HG03097 (cell line): ENCODE measurements at regions not wholly inside any gene's neighbourhood (a gene's known extent, or its start where the extent isn't known, plus 50 kb on each side); places are given as distances from the start of the nearest gene placed in this dataset.
"Not testable (repeated sequence)": the region's sequence is repeated elsewhere in the genome, so short reads cannot be mapped to it uniquely, and the experiment has no call there.

Source experiments
- ATAC-seq: cut with Tn5 transposase; IDR thresholded peaks from one replicate; pipeline ENCODE4 v1.9.1; 2021; ENCODE audit not compliant: unreplicated experiment, low FRiP score

GRCh38 chr2:207321514-207321913 is 155.8 kb upstream of the KLF7 start:
- no peak for ATAC-seq

- ATAC-seq, result no peak
Observed at GRCh38 chr2:207324001-207324400, 158.3 kb upstream of the KLF7 start.

GRCh38 chr2:207327513-207327912 is 161.8 kb upstream of the KLF7 start:
- ATAC-seq, result no peak

- ATAC-seq, result peak; percentile 32
Observed at GRCh38 chr2:207328944-207329386, 163.2 kb upstream of the KLF7 start.

- no peak for ATAC-seq
Observed at GRCh38 chr2:207330912-207331311, 165.2 kb upstream of the KLF7 start.

GRCh38 chr2:207331674-207332073 is 165.9 kb upstream of the KLF7 start:
- no peak for ATAC-seq

- ATAC-seq, result peak; percentile 39
Observed at GRCh38 chr2:207332480-207333212, 166.9 kb upstream of the KLF7 start.

- ATAC-seq, result no peak
Observed at GRCh38 chr2:207333599-207334300, 168.0 kb upstream of the KLF7 start.

- no peak for ATAC-seq
Observed at GRCh38 chr2:207334301-207334623, 168.5 kb upstream of the KLF7 start.

- peak; percentile 35 for ATAC-seq
Observed at GRCh38 chr2:207334624-207335371, 169.1 kb upstream of the KLF7 start.

GRCh38 chr2:207337234-207338219 is 171.8 kb upstream of the KLF7 start:
- peak; percentile 34 for ATAC-seq

GRCh38 chr2:207338220-207338607 is 172.5 kb upstream of the KLF7 start:
- ATAC-seq, result no peak

- no peak for ATAC-seq
Observed at GRCh38 chr2:207338610-207339009, 172.9 kb upstream of the KLF7 start.

GRCh38 chr2:207341112-207341750 is 175.5 kb upstream of the KLF7 start:
- no peak for ATAC-seq

GRCh38 chr2:207341804-207342203 is 176.1 kb upstream of the KLF7 start:
- ATAC-seq, result no peak

GRCh38 chr2:207344596-207345394 is 179.0 kb upstream of the KLF7 start:
- ATAC-seq, result not testable (repeated sequence)

GRCh38 chr2:207351171-207351570 is 178.6 kb upstream of the CREB1 start:
- no peak for ATAC-seq

GRCh38 chr2:207352978-207353671 is 176.6 kb upstream of the CREB1 start:
- ATAC-seq, result no peak
